H1 (cell line): ENCODE measurements at regions not wholly inside any gene's neighbourhood (a gene's known extent, or its start where the extent isn't known, plus 50 kb on each side); places are given as distances from the start of the nearest gene placed in this dataset.

Experiments
- CTCF ChIA-PET: fragments of 300-600 bp; sonication (Branson Sonifier 250); formaldehyde crosslinking; loops from one replicate; lab custom pipeline; 2021; ENCODE audit not compliant: partially characterized antibody; lab: Charles Lee
- POLR2A ChIA-PET: fragments of 300-600 bp; sonication (Branson Sonifier 250); formaldehyde crosslinking; loops from one replicate; lab custom pipeline; 2021; ENCODE audit warnings: inconsistent platforms; ENCODE audit not compliant: partially characterized antibody; lab: Charles Lee
- DNase-seq, 2 experiments: peaks; one replicate each; pipeline versions ENCODE4 v3.0.0 to v3.0.0-alpha.2; 2010 to 2022; ENCODE audit warnings: low spot score in 2 of 2, low read depth in 1 of 2, mixed read lengths in 1 of 2
- FAIRE-seq: peaks from 2 replicates; lab custom pipeline; 2011; peaks lifted over from hg19 to GRCh38; lab: Jason Lieb, UNC
- H2AFZ ChIP-seq: 2 replicates; pipeline ENCODE4 v1.8.1; 2012; ENCODE audit warnings: low read length, inconsistent platforms
- H2AK5ac ChIP-seq: 2 replicates; pipeline ENCODE4 v1.6.1; 2013; ENCODE audit warnings: low read depth, low read length
- H2BK120ac ChIP-seq: replicated peaks from 2 replicates; pipeline ENCODE3; 2013; ENCODE audit warnings: low read depth, low read length, inconsistent platforms
- H2BK12ac ChIP-seq: 2 replicates; pipeline ENCODE4 v1.6.1; 2013; ENCODE audit warnings: low read depth, low read length
- H2BK15ac ChIP-seq: 2 replicates; pipeline ENCODE4 v1.6.1; 2013; ENCODE audit warnings: low read length
- H2BK20ac ChIP-seq: 2 replicates; pipeline ENCODE4 v1.6.1; 2013; ENCODE audit warnings: low read length
- H2BK5ac ChIP-seq: 2 replicates; pipeline ENCODE4 v1.6.1; 2013; ENCODE audit warnings: low read depth, low read length
- H3K14ac ChIP-seq: 2 replicates; pipeline ENCODE4 v1.6.1; 2013; ENCODE audit warnings: inconsistent platforms; ENCODE audit not compliant: insufficient read length
- H3K18ac ChIP-seq: 2 replicates; pipeline ENCODE4 v1.6.1; 2013; ENCODE audit warnings: low read length; ENCODE audit errors: extremely low read depth
- H3K23ac ChIP-seq: 2 replicates; pipeline ENCODE4 v1.6.1; 2013; ENCODE audit warnings: inconsistent platforms; ENCODE audit not compliant: insufficient read length
- H3K23me2 ChIP-seq: 2 replicates; pipeline ENCODE4 v1.6.1; 2013; ENCODE audit warnings: low read depth, low read length
- H3K27ac ChIP-seq: 2 replicates; pipeline ENCODE4 v1.6.1; 2011; ENCODE audit warnings: low read depth, low read length, inconsistent platforms
- H3K27me3 ChIP-seq, 4 experiments: replicated peaks in 1 of 4; 1 replicate in 1 of 4; 2 replicates in 3 of 4; pipeline versions ENCODE4 v1.6.1 to v1.8.1; 2011 to 2013; ENCODE audit warnings: low read length in 3 of 4, mild to moderate bottlenecking in 3 of 4, inconsistent platforms in 2 of 4, mixed read lengths in 2 of 4, moderate library complexity in 1 of 4; ENCODE audit not compliant: control insufficient read depth in 3 of 4, insufficient read depth in 3 of 4; ENCODE audit errors: extremely low read depth in 1 of 4
- H3K36me3 ChIP-seq, 4 experiments: 2 replicates each; pipeline versions ENCODE4 v1.6.1 to v1.8.1; 2011 to 2013; ENCODE audit warnings: mild to moderate bottlenecking in 4 of 4, low read length in 3 of 4, moderate library complexity in 2 of 4, control low read depth in 1 of 4, inconsistent platforms in 1 of 4; ENCODE audit not compliant: insufficient read depth in 4 of 4, control insufficient read depth in 2 of 4
- H3K4ac ChIP-seq: replicated peaks from 2 replicates; pipeline ENCODE3; 2013; ENCODE audit warnings: low read length, low read depth, mixed read lengths, inconsistent platforms; ENCODE audit not compliant: insufficient read length
- H3K4me1 ChIP-seq, 4 experiments: replicated peaks in 1 of 4; 1 replicate in 1 of 4; 2 replicates in 3 of 4; pipeline versions ENCODE4 v1.6.1 to v1.8.1; 2011 to 2013; ENCODE audit warnings: low read length in 3 of 4, inconsistent platforms in 2 of 4, mixed read lengths in 1 of 4; ENCODE audit not compliant: insufficient read depth in 4 of 4, control insufficient read depth in 3 of 4
- H3K4me2 ChIP-seq, 2 experiments: 2 replicates each; pipeline versions ENCODE4 v1.6.1 to v1.8.1; 2011 to 2013; ENCODE audit warnings: low read depth in 2 of 2, low read length in 2 of 2, control low read depth in 1 of 2, inconsistent platforms in 1 of 2, mild to moderate bottlenecking in 1 of 2; ENCODE audit not compliant: insufficient read depth in 1 of 2
- H3K4me3 ChIP-seq, 4 experiments: fragments of 200-600, 300-600 bp in 1 of 4; sonication (generic), shearing (Covaris generic), sonication (Bioruptor Twin) in 1 of 4; 2 replicates each; pipeline versions ENCODE4 v1.5.1 to v1.8.1; 2011 to 2016; ENCODE audit warnings: low read length in 4 of 4, low read depth in 3 of 4, control low read depth in 2 of 4, inconsistent platforms in 2 of 4, mild to moderate bottlenecking in 2 of 4, mixed read lengths in 1 of 4, moderate library complexity in 1 of 4; ENCODE audit not compliant: insufficient read depth in 2 of 4; ENCODE audit errors: extremely low read depth in 1 of 4
- H3K56ac ChIP-seq: replicated peaks from 2 replicates; pipeline ENCODE3; 2013; ENCODE audit warnings: low read depth, mild to moderate bottlenecking, mixed read lengths, low read length, inconsistent platforms; ENCODE audit not compliant: insufficient read length
- H3K79me1 ChIP-seq: 2 replicates; pipeline ENCODE4 v1.6.1; 2013; ENCODE audit warnings: low read depth, low read length, control low read depth
- H3K79me2 ChIP-seq, 2 experiments: 2 replicates each; pipeline versions ENCODE4 v1.6.1 to v1.8.1; 2012 to 2013; ENCODE audit warnings: low read length in 2 of 2, mild to moderate bottlenecking in 2 of 2, inconsistent platforms in 1 of 2; ENCODE audit not compliant: insufficient read depth in 2 of 2, control insufficient read depth in 1 of 2
- H3K9ac ChIP-seq, 4 experiments: replicated peaks in 1 of 4; 1 replicate in 1 of 4; 2 replicates in 3 of 4; pipeline versions ENCODE4 v1.6.1 to v1.8.1; 2011 to 2013; ENCODE audit warnings: low read depth in 3 of 4, low read length in 3 of 4, control low read depth in 2 of 4, mild to moderate bottlenecking in 2 of 4, moderate library complexity in 2 of 4, inconsistent platforms in 1 of 4; ENCODE audit errors: extremely low read depth in 1 of 4
- H3K9me3 ChIP-seq, 2 experiments: 2 replicates each; pipeline versions ENCODE4 v1.6.1 to v1.8.1; 2012 to 2013; ENCODE audit warnings: mild to moderate bottlenecking in 2 of 2, moderate library complexity in 2 of 2, control low read depth in 1 of 2, inconsistent platforms in 1 of 2, low read depth in 1 of 2, low read length in 1 of 2, mixed read lengths in 1 of 2; ENCODE audit not compliant: insufficient read depth in 2 of 2
- H4K20me1 ChIP-seq, 2 experiments: replicated peaks in 1 of 2; 2 replicates each; pipeline versions ENCODE3 to v1.8.1; 2011 to 2013; ENCODE audit warnings: inconsistent platforms in 2 of 2, low read length in 2 of 2, mild to moderate bottlenecking in 1 of 2; ENCODE audit not compliant: insufficient read depth in 2 of 2, control insufficient read depth in 1 of 2
- H4K5ac ChIP-seq: 2 replicates; pipeline ENCODE4 v1.6.1; 2013; ENCODE audit warnings: low read length, low read depth, mixed read lengths, inconsistent platforms; ENCODE audit not compliant: insufficient read length
- H4K8ac ChIP-seq: 2 replicates; pipeline ENCODE4 v1.8.0; 2013; ENCODE audit warnings: mild to moderate bottlenecking, moderate library complexity, low read length, inconsistent platforms; ENCODE audit not compliant: insufficient read depth; ENCODE audit errors: extremely low read depth
- H4K91ac ChIP-seq: replicated peaks from 2 replicates; pipeline ENCODE3; 2013; ENCODE audit warnings: low read length, mixed read lengths, inconsistent platforms; ENCODE audit not compliant: insufficient read length
- EP300 ChIP-seq, 2 experiments: IDR thresholded peaks; 1 replicate in 1 of 2; 2 replicates in 1 of 2; pipeline ENCODE4 v1.6.1; 2011 to 2012; ENCODE audit warnings: low read depth in 2 of 2, low read length in 2 of 2, mild to moderate bottlenecking in 2 of 2, borderline replicate concordance in 1 of 2, inconsistent platforms in 1 of 2, moderate library complexity in 1 of 2
- HDAC6 ChIP-seq: IDR thresholded peaks from one replicate; pipeline ENCODE4 v1.7.1; 2012; ENCODE audit warnings: low read depth, mild to moderate bottlenecking, inconsistent platforms, low read length, moderate library complexity
- NANOG ChIP-seq: IDR thresholded peaks from 2 replicates; pipeline ENCODE4 v1.6.1; 2011; ENCODE audit warnings: low read length, low read depth, mild to moderate bottlenecking, inconsistent platforms; ENCODE audit not compliant: insufficient read depth, poor library complexity, severe bottlenecking
- PHF8 ChIP-seq: fragments of 200-600 bp; sonication (generic); conservative IDR thresholded peaks from 2 replicates; pipeline ENCODE4 v1.7.1; 2012; ENCODE audit warnings: low read depth, mild to moderate bottlenecking, inconsistent platforms, low read length, moderate library complexity
- SIRT6 ChIP-seq: IDR thresholded peaks from one replicate; pipeline ENCODE4 v1.7.1; 2012; ENCODE audit warnings: low read length, inconsistent platforms
- SP1 ChIP-seq: IDR thresholded peaks from 2 replicates; pipeline ENCODE4 v1.6.1; 2011; ENCODE audit warnings: low read depth, low read length
- TCF12 ChIP-seq: IDR thresholded peaks from 2 replicates; pipeline ENCODE4 v1.6.1; 2011; ENCODE audit warnings: low read depth, mild to moderate bottlenecking, low read length
- YY1 ChIP-seq: IDR thresholded peaks from 2 replicates; pipeline ENCODE4 v1.6.1; 2011; ENCODE audit warnings: low read depth, mild to moderate bottlenecking, low read length
- WGBS, 2 experiments: shearing (Covaris generic) in 1 of 2; methylation state at CpG; one replicate each; pipeline versions ENCODE4 v1.1.6 to v1.1.7; 2013 to 2015; ENCODE audit warnings: low lambda C conversion rate in 2 of 2, mixed read lengths in 2 of 2, inconsistent platforms in 1 of 2, low coverage in 1 of 2, missing lambda C conversion rate in 1 of 2; ENCODE audit not compliant: insufficient replicate concordance in 2 of 2, insufficient coverage in 1 of 2, insufficient read length in 1 of 2; ENCODE audit errors: extremely low coverage in 1 of 2, missing lambda C conversion rate in 1 of 2; 5-methylcytosine and 5-hydroxymethylcytosine counted together

GRCh38 chr12:59382282-59383078 is 213.3 kb upstream of the SLC16A7 start:
- Histone ChIP-seq H3K79me1 (no peaks in the 10 kb centered on the region), H3K9ac (no peak overlapping the region), H2BK120ac (no peak overlapping the region), H3K79me2 (no peaks in the 10 kb centered on the region), H2AK5ac (no peak overlapping the region), H3K27me3 (no peaks in the 10 kb centered on the region), H2BK20ac (no peak overlapping the region), H3K23me2 (no peaks in the 10 kb centered on the region), H3K4me3 (no peak overlapping the region), H3K4me1 (peaks cover 0 to 3% (median 1%) of the 10 kb centered on the region in 4 experiments; a peak in 2 of 7 replicates), H3K18ac (no peak overlapping the region), H2BK12ac (no peak overlapping the region), H3K36me3 (no peaks in the 10 kb centered on the region), H3K4me2 (no peak overlapping the region), H3K56ac (no peak overlapping the region), H2BK15ac (no peak overlapping the region), H4K5ac (peak overlapping the region; percentile 4), H3K27ac (no peak overlapping the region), H2AFZ (no peak overlapping the region), H4K20me1 (no peaks in the 10 kb centered on the region), H3K14ac (no peak overlapping the region), H4K91ac (no peak overlapping the region), H3K9me3 (no peaks in the 10 kb centered on the region), H3K23ac (no peak overlapping the region), H4K8ac (no peak overlapping the region), H3K4ac (no peak overlapping the region), H2BK5ac (no peak overlapping the region)
- 46% methylated on average over 3 of the region's 3 CpGs; no CpG with 5 or more reads in 1 of the 2 experiments for WGBS, 2 experiments
- DNase-seq, result no peak
- TF ChIP-seq SP1 (no peak), SIRT6 (no peak), PHF8 (no peak), EP300 (IDR thresholded peaks at IDR 0.05; ENCODE audit: borderline replicate concordance in 1 of 2, low read depth in 2 of 2, low read length in 2 of 2) (no peak), HDAC6 (no peak), YY1 (no peak), NANOG (no peak), TCF12 (no peak)
- FAIRE-seq, result no peak
- ChIA-PET POLR2A (no interaction called here), CTCF (interaction anchor here (0.6 to 1.7 kb wide), 2 partner anchors 9 to 208 kb away, joined by 4 to 10 read pairs; no protein-coding TSS in a partner anchor)
